Heart left ventricle (tissue), 16 donors: ENCODE measurements at regions not wholly inside any gene's neighbourhood (a gene's known extent, or its start where the extent isn't known, plus 50 kb on each side); places are given as distances from the start of the nearest gene placed in this dataset.
"Not testable (repeated sequence)": the region's sequence is repeated elsewhere in the genome, so short reads cannot be mapped to it uniquely, and the experiment has no call there.

Experiments used
- ATAC-seq, 4 donors: fragments of 200-7000 bp; cut with Tn5 transposase; one replicate each; pipeline ENCODE4 v1.9.1; 2020 to 2022; ENCODE audit warnings: moderate library complexity in 4 of 4, mild to moderate bottlenecking in 3 of 4, moderate number of reproducible peaks in 1 of 4
- DNase-seq, 5 donors: peaks; one replicate each; pipeline ENCODE4 v3.0.0-alpha.2; 2020
- H3K27ac ChIP-seq, 12 donors: fragments of 200-600 bp; sonication (generic) in 4 of 12; one replicate each; pipeline versions ENCODE4 v1.5.0 to v1.8.0; 2016 to 2022; ENCODE audit warnings: mild to moderate bottlenecking in 2 of 12
- H3K27me3 ChIP-seq, 9 donors: fragments of 200-600 bp; sonication (generic) in 2 of 9; one replicate each; pipeline versions ENCODE4 v1.5.1 to v1.8.0; 2016 to 2022; ENCODE audit warnings: mild to moderate bottlenecking in 3 of 9
- H3K36me3 ChIP-seq, 9 donors: fragments of 200-600 bp; sonication (generic) in 2 of 9; one replicate each; pipeline versions ENCODE4 v1.5.0 to v1.8.0; 2018 to 2022; ENCODE audit warnings: mild to moderate bottlenecking in 2 of 9
- H3K4me1 ChIP-seq, 12 donors: fragments of 200-600 bp; sonication (generic) in 4 of 12; one replicate each; pipeline versions ENCODE4 v1.5.0 to v1.8.0; 2016 to 2022; ENCODE audit warnings: mild to moderate bottlenecking in 3 of 12
- H3K4me3 ChIP-seq, 12 donors: fragments of 200-600 bp; sonication (generic) in 4 of 12; one replicate each; pipeline versions ENCODE4 v1.5.0 to v1.8.0; 2017 to 2022; ENCODE audit warnings: mild to moderate bottlenecking in 9 of 12, moderate library complexity in 4 of 12
- H3K9me3 ChIP-seq, 12 donors: fragments of 200-600 bp; sonication (generic) in 4 of 12; one replicate each; pipeline versions ENCODE4 v1.5.0 to v1.8.0; 2016 to 2022; ENCODE audit warnings: mild to moderate bottlenecking in 1 of 12
- POLR2A ChIP-seq, 2 donors: fragments of 450-650 bp; IDR thresholded peaks; one replicate each; pipeline ENCODE4 v1.6.1; 2017; ENCODE audit warnings: antibody characterized with exemption in 2 of 2, mild to moderate bottlenecking in 2 of 2, moderate library complexity in 2 of 2
- WGBS, 4 donors: extraction: QIAGEN DNeasy Blood & Tissue Kit in 2 of 4; methylation state at CpG; one replicate each; pipeline versions ENCODE4 v1.1.5 to v1.1.7; 2013 to 2018; 5-methylcytosine and 5-hydroxymethylcytosine counted together
- intact Hi-C, 10 donors: fragments of 100-400 bp; cut with DNase I; formaldehyde crosslinking; loops; one replicate each; pipeline versions ENCODE4 v1.11.1 to v1.14.2; 2022
- TF ChIP-seq, protein P1 (sequence below), 12 donors: fragments of 200-600 bp; sonication (generic) in 4 of 12; IDR thresholded peaks; one replicate each; pipeline versions ENCODE4 v1.5.0 to v1.8.0; 2018 to 2022; ENCODE audit warnings: antibody characterized with exemption in 12 of 12, mild to moderate bottlenecking in 5 of 12
- donor health status: ischemic (EF 13 %, LVEDD 7.1; RV severe dilation, severe dysfunction).
- donor health status: healthy with polysubstance abuse.
- donor health status: DM: no; HTN: yes; CAD: no.
- donor health status: DM: no; HTN: no; CAD: no.
- donor health status: ischemic (EF 25% LVEDD 6.9; RV normal size, moderate dysfunction).
- donor health status: ischemic (EF 25% LVEDD 5.7; RV mildly dilated, moderate dysfunction).
- donor health status: healthy.
- donor health status: DM: yes; HTN: yes; CAD: no.
- donor health status: ischemic (EF 35%, LVEDD 5.7; RV mildly dilated, moderate dysfunction).
- donor health status: nonischemic (EF 11% LVEDD 7.7; RV severe dilation, severe dysfunction).
- donor health status: DM: yes; HTN: yes; CAD: no.
- donor health status: PGD.
- donor health status: ischemic (EF 29% LVEDD 5.4; RV normal size, mild dysfunction).
- donor health status: nonischemic (EF 23%, LVEDD 6.1; RV moderate dilation, normal function).

DNA sequence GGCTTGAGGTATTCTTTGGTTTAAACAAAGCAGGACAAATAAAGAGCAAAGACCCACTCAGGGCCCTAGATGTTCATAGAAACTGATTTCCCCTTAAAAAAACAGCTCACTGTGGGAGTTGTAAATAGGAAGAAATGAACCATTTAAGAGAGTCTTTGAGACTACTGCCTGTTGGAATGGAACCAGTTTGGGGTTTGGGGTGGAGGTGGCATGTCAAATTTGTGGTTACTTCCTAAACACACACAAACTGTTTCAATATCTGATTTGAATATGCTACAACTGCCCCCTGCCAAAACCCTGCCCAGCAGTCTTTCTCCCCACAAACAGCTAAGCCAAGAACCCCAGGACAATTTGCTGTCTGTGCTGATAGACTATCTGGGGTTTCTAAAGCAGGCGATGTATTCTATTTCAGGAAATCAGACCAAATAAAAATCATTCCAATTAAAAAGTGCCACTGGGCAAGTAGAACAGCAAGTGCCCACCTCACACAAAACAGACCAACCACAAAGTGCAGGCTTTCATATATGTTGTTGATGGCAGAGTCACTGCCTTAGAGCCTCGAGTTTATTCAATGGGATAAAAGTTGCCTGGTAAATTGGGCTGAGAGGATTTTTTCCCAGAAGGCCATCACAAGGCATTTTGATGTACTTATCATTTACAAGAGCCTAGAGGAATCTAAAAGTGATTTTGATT lies 293.9 kb upstream of the PROK2 start:
- H3K27ac ChIP-seq = no peak overlapping the region
- peaks cover 0 to 54% (median 0%) of the 10 kb centered on the region in 12 donors for H3K4me1 ChIP-seq
- H3K4me3 ChIP-seq = no peak overlapping the region
- intact Hi-C loops = no loop called here
- no peak for ATAC-seq
- no peak for DNase-seq
- TF ChIP-seq, protein P1, sequence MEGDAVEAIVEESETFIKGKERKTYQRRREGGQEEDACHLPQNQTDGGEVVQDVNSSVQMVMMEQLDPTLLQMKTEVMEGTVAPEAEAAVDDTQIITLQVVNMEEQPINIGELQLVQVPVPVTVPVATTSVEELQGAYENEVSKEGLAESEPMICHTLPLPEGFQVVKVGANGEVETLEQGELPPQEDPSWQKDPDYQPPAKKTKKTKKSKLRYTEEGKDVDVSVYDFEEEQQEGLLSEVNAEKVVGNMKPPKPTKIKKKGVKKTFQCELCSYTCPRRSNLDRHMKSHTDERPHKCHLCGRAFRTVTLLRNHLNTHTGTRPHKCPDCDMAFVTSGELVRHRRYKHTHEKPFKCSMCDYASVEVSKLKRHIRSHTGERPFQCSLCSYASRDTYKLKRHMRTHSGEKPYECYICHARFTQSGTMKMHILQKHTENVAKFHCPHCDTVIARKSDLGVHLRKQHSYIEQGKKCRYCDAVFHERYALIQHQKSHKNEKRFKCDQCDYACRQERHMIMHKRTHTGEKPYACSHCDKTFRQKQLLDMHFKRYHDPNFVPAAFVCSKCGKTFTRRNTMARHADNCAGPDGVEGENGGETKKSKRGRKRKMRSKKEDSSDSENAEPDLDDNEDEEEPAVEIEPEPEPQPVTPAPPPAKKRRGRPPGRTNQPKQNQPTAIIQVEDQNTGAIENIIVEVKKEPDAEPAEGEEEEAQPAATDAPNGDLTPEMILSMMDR (IDR thresholded peaks at IDR 0.05) = no peak
- TF ChIP-seq POLR2A (IDR thresholded peaks at IDR 0.05) = no peak
- peaks cover 0 to 25% (median 6%) of the 10 kb centered on the region in 12 donors for H3K9me3 ChIP-seq
- 76 to 85% (median 81%) methylated on average over 2 of the region's 2 CpGs for WGBS, 4 donors
- H3K27me3 ChIP-seq = no peaks in the 10 kb centered on the region
- H3K36me3 ChIP-seq = no peaks in the 10 kb centered on the region

DNA sequence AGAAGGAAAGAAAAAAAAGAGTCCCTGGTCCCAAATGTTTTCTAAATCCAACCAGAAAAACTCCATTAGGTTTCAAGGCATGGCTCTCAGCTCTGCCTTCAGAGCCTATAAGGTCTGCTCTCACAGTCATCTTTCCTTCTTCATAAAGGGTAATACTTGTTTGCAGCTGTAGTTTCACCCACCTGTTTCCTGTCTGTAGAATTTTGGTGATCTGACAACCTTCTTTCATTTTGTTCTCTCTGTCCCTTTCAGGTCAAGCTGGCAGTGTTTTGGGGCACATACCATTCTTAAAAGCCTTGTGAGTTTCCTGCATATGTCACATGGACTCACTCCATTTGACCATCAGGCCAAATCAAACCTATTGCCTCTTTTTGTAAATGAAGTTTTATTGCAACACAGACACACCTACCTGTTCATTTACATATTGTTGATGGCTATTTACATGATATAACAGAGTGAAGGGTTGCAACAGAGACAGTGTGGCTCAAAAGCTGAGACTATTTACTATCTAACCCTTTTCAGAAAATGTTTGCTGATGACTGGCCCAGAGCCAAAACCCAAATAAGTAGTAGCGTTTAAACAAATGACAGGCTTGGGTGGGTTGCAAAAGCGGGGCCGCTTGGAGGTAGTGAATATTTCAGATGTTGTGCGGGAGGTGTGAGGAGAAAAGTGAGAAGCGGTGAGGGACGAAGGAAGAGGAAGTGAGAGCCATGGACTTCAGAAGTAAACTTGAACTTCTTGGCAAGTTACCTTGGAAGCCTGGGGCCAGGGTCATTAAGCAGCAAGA lies 292.7 kb upstream of the PROK2 start:
- Histone ChIP-seq H3K36me3 (no peaks in the 10 kb centered on the region), H3K4me1 (peaks cover 0 to 43% (median 0%) of the 10 kb centered on the region in 12 donors), H3K27me3 (no peaks in the 10 kb centered on the region), H3K27ac (no peak overlapping the region), H3K9me3 (peaks cover 0 to 25% (median 6%) of the 10 kb centered on the region in 12 donors), H3K4me3 (no peak overlapping the region)
- no peak for TF ChIP-seq POLR2A (IDR thresholded peaks at IDR 0.05)
- TF ChIP-seq, protein P1 (IDR thresholded peaks at IDR 0.05) = no peak
- 79 to 87% (median 85%) methylated on average over 6 of the region's 6 CpGs for WGBS, 4 donors
- intact Hi-C loops = no loop called here
- ATAC-seq (no peak), DNase-seq (no peak)

DNA sequence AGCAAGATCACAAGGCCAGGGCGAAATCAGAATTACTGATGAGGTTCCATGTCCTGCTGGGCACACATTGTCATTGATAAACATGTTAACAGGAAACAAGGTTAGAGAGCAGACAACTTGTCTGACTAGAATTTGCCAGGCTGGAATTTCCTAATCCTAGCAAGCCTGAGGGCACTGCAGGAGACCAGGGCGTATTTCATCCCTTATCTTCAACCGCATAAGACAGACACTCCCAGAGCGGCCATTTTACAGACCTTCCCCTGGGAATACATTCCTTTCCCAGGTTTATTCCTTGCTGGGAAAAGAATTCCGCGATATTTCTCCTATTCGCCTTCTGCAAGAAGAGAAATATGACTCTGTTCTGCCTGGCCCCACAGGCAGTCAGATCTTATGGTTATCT lies 290.9 kb upstream of the PROK2 start:
- intact Hi-C loops, H3K36me3 ChIP-seq, DNase-seq, H3K27ac ChIP-seq, H3K27me3 ChIP-seq, H3K4me3 ChIP-seq, ATAC-seq: not testable (repeated sequence)
- Histone ChIP-seq H3K9me3 (peaks cover 0 to 25% (median 6%) of the 10 kb centered on the region in 12 donors), H3K4me1 (peaks cover 0 to 25% (median 0%) of the 10 kb centered on the region in 12 donors)
- 79 to 88% (median 85%) methylated on average over 7 of the region's 7 CpGs for WGBS, 4 donors

DNA sequence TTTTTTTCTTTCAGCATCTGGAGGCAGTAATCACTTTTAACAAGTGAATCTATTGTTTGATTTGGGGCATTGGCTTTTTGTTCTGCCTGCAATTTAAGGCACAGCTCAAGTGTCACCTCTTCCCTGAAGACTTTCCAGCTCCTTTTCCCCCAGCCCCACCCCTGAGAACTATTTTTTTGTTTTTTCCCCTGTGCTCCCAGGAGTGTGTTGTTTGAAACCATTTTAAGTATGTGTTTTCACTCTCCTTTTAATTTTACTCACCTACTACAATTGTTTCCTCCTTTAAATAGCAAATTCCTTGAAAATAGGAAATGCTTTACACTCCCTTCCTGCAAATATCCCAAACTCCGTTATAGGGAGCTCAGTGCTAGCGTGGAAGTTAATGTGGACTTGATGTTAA lies 286.7 kb upstream of the PROK2 start:
- H3K4me3 ChIP-seq = no peak overlapping the region
- no peaks in the 10 kb centered on the region for H3K4me1 ChIP-seq
- H3K27ac ChIP-seq = no peak overlapping the region
- ATAC-seq = no peak
- H3K36me3 ChIP-seq = no peaks in the 10 kb centered on the region
- H3K27me3 ChIP-seq = no peaks in the 10 kb centered on the region
- H3K9me3 ChIP-seq = peaks cover 0 to 20% (median 6%) of the 10 kb centered on the region in 12 donors
- TF ChIP-seq, protein P1 (IDR thresholded peaks at IDR 0.05) = no peak
- no peak for TF ChIP-seq POLR2A (IDR thresholded peaks at IDR 0.05)
- 64 to 75% (median 68%) methylated on average over 2 of the region's 2 CpGs for WGBS, 4 donors
- DNase-seq = no peak
- intact Hi-C loops = no loop called here
